ENCODE measurements at regions not wholly inside any gene's neighbourhood (a gene's known extent, or its start where the extent isn't known, plus 50 kb on each side); places are given as distances from the start of the nearest gene placed in this dataset.
A peak's percentile ranks its signal among the peaks of the same experiment; 100 is the strongest.

GRCh38 chr9:34830068-34830467, 120.1 kb upstream of the CCL21 start:
- DNase-seq (ENCODE audit: low read depth) = no peak
- no peak for TF ChIP-seq CTCF (IDR thresholded peaks at IDR 0.05; ENCODE audit: insufficient read depth, low read depth, low read length)
- H3K4me3 ChIP-seq (ENCODE audit: low read depth, low read length) = no peak overlapping the region

- DNase-seq (ENCODE audit: low read depth) = no peak
- H3K4me3 ChIP-seq (ENCODE audit: low read depth, low read length) = no peak overlapping the region
- TF ChIP-seq CTCF (IDR thresholded peaks at IDR 0.05; ENCODE audit: insufficient read depth, low read depth, low read length) = no peak
Observed at GRCh38 chr9:34826999-34827538, 117.1 kb upstream of the CCL21 start.

GRCh38 chr9:34825775-34826174, 115.8 kb upstream of the CCL21 start:
- TF ChIP-seq CTCF (IDR thresholded peaks at IDR 0.05; ENCODE audit: insufficient read depth, low read depth, low read length) = no peak
- DNase-seq (ENCODE audit: low read depth) = no peak
- no peak overlapping the region for H3K4me3 ChIP-seq (ENCODE audit: low read depth, low read length)

- no peak for TF ChIP-seq CTCF (IDR thresholded peaks at IDR 0.05; ENCODE audit: insufficient read depth, low read depth, low read length)
- DNase-seq (ENCODE audit: low read depth) = no peak
- H3K4me3 ChIP-seq (ENCODE audit: low read depth, low read length) = no peak overlapping the region
Observed at GRCh38 chr9:34823778-34824177, 113.8 kb upstream of the CCL21 start.

GRCh38 chr9:34810187-34810524, 100.2 kb upstream of the CCL21 start:
- no peak for TF ChIP-seq CTCF (IDR thresholded peaks at IDR 0.05; ENCODE audit: insufficient read depth, low read depth, low read length)
- no peak for DNase-seq (ENCODE audit: low read depth)
- no peak overlapping the region for H3K4me3 ChIP-seq (ENCODE audit: low read depth, low read length)

GRCh38 chr9:34809504-34810186, 99.7 kb upstream of the CCL21 start:
- peak; percentile 5 for DNase-seq (ENCODE audit: low read depth)
- no peak overlapping the region for H3K4me3 ChIP-seq (ENCODE audit: low read depth, low read length)
- TF ChIP-seq CTCF (IDR thresholded peaks at IDR 0.05; ENCODE audit: insufficient read depth, low read depth, low read length) = peak; percentile 35

GRCh38 chr9:34802916-34803315, 93.0 kb upstream of the CCL21 start:
- H3K4me3 ChIP-seq (ENCODE audit: low read depth, low read length) = no peak overlapping the region
- TF ChIP-seq CTCF (IDR thresholded peaks at IDR 0.05; ENCODE audit: insufficient read depth, low read depth, low read length) = no peak
- no peak for DNase-seq (ENCODE audit: low read depth)
